OCI-LY7 (cell line): ENCODE measurements at regions not wholly inside any gene's neighbourhood (a gene's known extent, or its start where the extent isn't known, plus 50 kb on each side); places are given as distances from the start of the nearest gene placed in this dataset.

Source experiments
- EZH2phosphoT487 ChIP-seq: fragments of 200-600 bp; sonication (generic); IDR thresholded peaks from 2 replicates; pipeline ENCODE4 v1.6.1; 2018; ENCODE audit warnings: low read depth, borderline replicate concordance, mild to moderate bottlenecking, mixed run types, antibody characterized with exemption, low read length, moderate library complexity, mixed read lengths
- TF ChIP-seq, protein P1 (sequence below): fragments of 200-600 bp; sonication (generic); conservative IDR thresholded peaks from 2 replicates; pipeline ENCODE4 v1.5.1; 2014; ENCODE audit warnings: mild to moderate bottlenecking, antibody characterized with exemption, low read length, moderate library complexity, mixed read lengths

DNA sequence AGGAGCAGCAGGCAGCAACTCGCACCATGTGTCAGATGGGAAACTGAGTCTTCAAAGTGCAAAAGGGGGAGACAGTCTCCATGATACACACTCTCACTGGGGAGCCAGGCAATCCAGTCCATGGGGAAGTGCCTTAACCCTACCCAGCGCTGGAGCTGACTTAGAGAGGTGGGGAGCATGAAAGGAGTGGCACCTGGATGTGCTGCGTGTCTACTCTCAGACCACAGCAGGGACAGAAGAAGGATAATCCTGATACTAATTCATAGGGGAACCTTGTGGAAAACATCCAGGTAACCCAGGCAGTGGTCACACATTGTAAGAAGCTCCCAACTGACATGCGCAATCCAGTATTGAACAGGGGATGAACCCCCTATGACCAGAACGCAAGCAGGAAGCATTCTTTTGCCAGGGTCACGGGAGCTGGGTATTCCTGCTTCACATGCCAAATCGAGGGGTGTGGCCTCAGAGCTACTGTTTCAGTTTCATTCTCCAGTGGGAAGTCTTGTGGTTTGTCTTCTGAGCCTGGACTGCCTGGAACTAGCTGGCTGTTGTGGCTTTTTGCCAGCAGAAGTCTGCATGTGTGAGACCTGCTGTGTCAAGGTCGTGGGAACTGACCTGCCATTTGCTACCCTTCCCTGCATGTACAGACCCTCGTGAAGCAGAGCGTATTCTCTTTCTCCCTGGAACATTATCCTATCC is 367.6 kb upstream of the NDN start:
- TF ChIP-seq, protein P1, sequence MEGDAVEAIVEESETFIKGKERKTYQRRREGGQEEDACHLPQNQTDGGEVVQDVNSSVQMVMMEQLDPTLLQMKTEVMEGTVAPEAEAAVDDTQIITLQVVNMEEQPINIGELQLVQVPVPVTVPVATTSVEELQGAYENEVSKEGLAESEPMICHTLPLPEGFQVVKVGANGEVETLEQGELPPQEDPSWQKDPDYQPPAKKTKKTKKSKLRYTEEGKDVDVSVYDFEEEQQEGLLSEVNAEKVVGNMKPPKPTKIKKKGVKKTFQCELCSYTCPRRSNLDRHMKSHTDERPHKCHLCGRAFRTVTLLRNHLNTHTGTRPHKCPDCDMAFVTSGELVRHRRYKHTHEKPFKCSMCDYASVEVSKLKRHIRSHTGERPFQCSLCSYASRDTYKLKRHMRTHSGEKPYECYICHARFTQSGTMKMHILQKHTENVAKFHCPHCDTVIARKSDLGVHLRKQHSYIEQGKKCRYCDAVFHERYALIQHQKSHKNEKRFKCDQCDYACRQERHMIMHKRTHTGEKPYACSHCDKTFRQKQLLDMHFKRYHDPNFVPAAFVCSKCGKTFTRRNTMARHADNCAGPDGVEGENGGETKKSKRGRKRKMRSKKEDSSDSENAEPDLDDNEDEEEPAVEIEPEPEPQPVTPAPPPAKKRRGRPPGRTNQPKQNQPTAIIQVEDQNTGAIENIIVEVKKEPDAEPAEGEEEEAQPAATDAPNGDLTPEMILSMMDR = no peak
- no peak for TF ChIP-seq EZH2phosphoT487
